ENCODE measurements at regions not wholly inside any gene's neighbourhood (a gene's known extent, or its start where the extent isn't known, plus 50 kb on each side); places are given as distances from the start of the nearest gene placed in this dataset.

- no peak for DNase-seq
- 77 to 80% methylated on average over 2 of the region's 2 CpGs for WGBS, 2 donors
Measured at GRCh38 chr2:209102319-209102718, 321.5 kb upstream of the MAP2 start.

GRCh38 chr2:209113026-209113425 is 310.8 kb upstream of the MAP2 start:
- no peaks in the 10 kb centered on the region for H3K27me3 ChIP-seq
- no peak for DNase-seq
- no peaks in the 10 kb centered on the region for H3K36me3 ChIP-seq
- H3K9me3 ChIP-seq, result no peaks in the 10 kb centered on the region
- H3K4me1 ChIP-seq, result no peaks in the 10 kb centered on the region
- WGBS, 2 donors, result 81% methylated on average over 6 of the region's 6 CpGs
- H3K27ac ChIP-seq, result no peak overlapping the region
- intact Hi-C loops (cut with DNase I), result no loop called here
- TF ChIP-seq CTCF (IDR thresholded peaks at IDR 0.05) (no peak), POLR2A (IDR thresholded peaks at IDR 0.05) (no peak)
- no peak overlapping the region for H3K4me3 ChIP-seq (replicated peaks in 1 of 3)

More at GRCh38 chr2:209102319-209102718, 321.5 kb upstream of the MAP2 start:
- H3K4me3 ChIP-seq (replicated peaks in 1 of 3), result no peak overlapping the region
- no peaks in the 10 kb centered on the region for H3K36me3 ChIP-seq
- intact Hi-C loops (cut with DNase I), result no loop called here
- H3K27ac ChIP-seq, result no peak overlapping the region
- TF ChIP-seq POLR2A (IDR thresholded peaks at IDR 0.05) (no peak), CTCF (IDR thresholded peaks at IDR 0.05) (no peak)
- no peaks in the 10 kb centered on the region for H3K4me1 ChIP-seq
- H3K9me3 ChIP-seq, result no peaks in the 10 kb centered on the region
- H3K27me3 ChIP-seq, result no peaks in the 10 kb centered on the region

GRCh38 chr2:209114588-209115240 is 309.1 kb upstream of the MAP2 start:
- Histone ChIP-seq H3K36me3 (no peaks in the 10 kb centered on the region), H3K9me3 (no peaks in the 10 kb centered on the region), H3K4me1 (no peaks in the 10 kb centered on the region), H3K4me3 (replicated peaks in 1 of 3) (no peak overlapping the region), H3K27me3 (no peaks in the 10 kb centered on the region), H3K27ac (no peak overlapping the region)
- no peak for TF ChIP-seq POLR2A (IDR thresholded peaks at IDR 0.05)
- intact Hi-C loops (cut with DNase I), result no loop called here
- no peak for DNase-seq
- WGBS, 2 donors, result 78 to 79% methylated on average over 3 of the region's 3 CpGs

GRCh38 chr2:209121691-209122090 is 302.2 kb upstream of the MAP2 start:
- Histone ChIP-seq H3K9me3 (no peaks in the 10 kb centered on the region), H3K4me1 (peaks cover 0 to 3% of the 10 kb centered on the region in 2 donors), H3K36me3 (no peaks in the 10 kb centered on the region), H3K27ac (no peak overlapping the region), H3K4me3 (replicated peaks in 1 of 3) (no peak overlapping the region), H3K27me3 (no peaks in the 10 kb centered on the region)
- intact Hi-C loops (cut with DNase I), result no loop called here
- DNase-seq, result no peak
- whole genome bisulfite sequencing, 2 donors, result 79 to 82% methylated on average over 2 of the region's 2 CpGs
- TF ChIP-seq POLR2A (IDR thresholded peaks at IDR 0.05) (no peak), CTCF (IDR thresholded peaks at IDR 0.05) (no peak)

GRCh38 chr2:209125291-209125690 is 298.6 kb upstream of the MAP2 start:
- Histone ChIP-seq H3K4me1 (peaks cover 0 to 3% of the 10 kb centered on the region in 2 donors), H3K27ac (no peak overlapping the region), H3K36me3 (no peaks in the 10 kb centered on the region), H3K27me3 (no peaks in the 10 kb centered on the region), H3K4me3 (replicated peaks in 1 of 3) (no peak overlapping the region), H3K9me3 (no peaks in the 10 kb centered on the region)
- intact Hi-C loops (cut with DNase I), result no loop called here
- WGBS, 2 donors, result 90 to 94% methylated on average over 1 of the region's 1 CpG
- no peak for DNase-seq
- TF ChIP-seq POLR2A (IDR thresholded peaks at IDR 0.05) (no peak), CTCF (IDR thresholded peaks at IDR 0.05) (no peak)
